Peyer's patch (tissue), 4 donors: ENCODE measurements at regions not wholly inside any gene's neighbourhood (a gene's known extent, or its start where the extent isn't known, plus 50 kb on each side); places are given as distances from the start of the nearest gene placed in this dataset.

Experiments used
- POLR2A ChIP-seq, 2 donors: fragments of 450-650 bp; IDR thresholded peaks; one replicate each; pipeline ENCODE4 v1.5.1; 2017; ENCODE audit warnings: antibody characterized with exemption in 2 of 2, mild to moderate bottlenecking in 2 of 2, moderate library complexity in 2 of 2
- TF ChIP-seq, protein P1 (sequence below), 6 experiments: fragments of 450-650 bp in 4 of 6; fragments of 200-600 bp in 2 of 6; sonication (generic) in 1 of 6; IDR thresholded peaks; one replicate each; pipeline ENCODE4 v1.5.1; 2017 to 2019; ENCODE audit warnings: antibody characterized with exemption in 6 of 6, mild to moderate bottlenecking in 3 of 6, moderate library complexity in 1 of 6

DNA sequence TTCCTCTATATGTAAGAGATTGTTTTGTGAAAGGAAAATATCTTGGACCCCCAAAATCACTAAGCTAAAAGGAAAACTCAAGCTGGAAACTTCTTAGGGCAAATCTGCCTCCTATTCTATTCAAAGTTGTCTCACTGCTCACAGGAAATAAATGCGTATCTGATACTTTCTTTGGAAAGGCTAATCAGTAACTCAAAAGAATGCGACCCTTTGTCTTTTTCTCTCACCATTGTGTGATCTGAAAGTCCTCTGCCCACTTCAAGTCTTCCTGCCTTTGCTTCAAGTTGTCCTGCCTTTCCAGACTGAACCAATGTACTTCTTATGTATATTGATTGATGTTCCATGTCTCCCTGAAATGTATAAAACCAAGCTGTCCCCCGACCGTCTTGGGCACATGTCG lies 157.3 kb downstream of the KIF2B start:
- TF ChIP-seq, protein P1, sequence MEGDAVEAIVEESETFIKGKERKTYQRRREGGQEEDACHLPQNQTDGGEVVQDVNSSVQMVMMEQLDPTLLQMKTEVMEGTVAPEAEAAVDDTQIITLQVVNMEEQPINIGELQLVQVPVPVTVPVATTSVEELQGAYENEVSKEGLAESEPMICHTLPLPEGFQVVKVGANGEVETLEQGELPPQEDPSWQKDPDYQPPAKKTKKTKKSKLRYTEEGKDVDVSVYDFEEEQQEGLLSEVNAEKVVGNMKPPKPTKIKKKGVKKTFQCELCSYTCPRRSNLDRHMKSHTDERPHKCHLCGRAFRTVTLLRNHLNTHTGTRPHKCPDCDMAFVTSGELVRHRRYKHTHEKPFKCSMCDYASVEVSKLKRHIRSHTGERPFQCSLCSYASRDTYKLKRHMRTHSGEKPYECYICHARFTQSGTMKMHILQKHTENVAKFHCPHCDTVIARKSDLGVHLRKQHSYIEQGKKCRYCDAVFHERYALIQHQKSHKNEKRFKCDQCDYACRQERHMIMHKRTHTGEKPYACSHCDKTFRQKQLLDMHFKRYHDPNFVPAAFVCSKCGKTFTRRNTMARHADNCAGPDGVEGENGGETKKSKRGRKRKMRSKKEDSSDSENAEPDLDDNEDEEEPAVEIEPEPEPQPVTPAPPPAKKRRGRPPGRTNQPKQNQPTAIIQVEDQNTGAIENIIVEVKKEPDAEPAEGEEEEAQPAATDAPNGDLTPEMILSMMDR (IDR thresholded peaks at IDR 0.05) = no peak
- no peak for TF ChIP-seq POLR2A (IDR thresholded peaks at IDR 0.05)
